OCI-LY7 (cell line): ENCODE measurements at regions not wholly inside any gene's neighbourhood (a gene's known extent, or its start where the extent isn't known, plus 50 kb on each side); places are given as distances from the start of the nearest gene placed in this dataset.

Experiments
- BruUV-seq: library from RNA; stranded (reverse); fragments of 400-500 nt; replicated peaks from 2 replicates; lab custom pipeline; 2021; lab: Mats Ljungman, UMichigan
- CTCF ChIA-PET: fragments of 300-600 bp; sonication (Branson Sonifier 250); formaldehyde crosslinking; loops from one replicate; lab custom pipeline; 2022; ENCODE audit warnings: antibody characterized with exemption; ENCODE audit not compliant: unreplicated experiment; lab: Charles Lee
- POLR2A ChIA-PET: fragments of 300-600 bp; sonication (Branson Sonifier 250); formaldehyde crosslinking; loops from one replicate; lab custom pipeline; 2022; ENCODE audit warnings: antibody characterized with exemption; lab: Charles Lee
- DNase-seq: peaks from one replicate; pipeline ENCODE4 v3.0.0-alpha.2; 2015; ENCODE audit warnings: low spot score
- H2AFZ ChIP-seq: fragments of 200-600 bp; sonication (generic), shearing (Covaris generic); 2 replicates; pipeline ENCODE4 v1.6.1; 2014; ENCODE audit warnings: mild to moderate bottlenecking, antibody characterized with exemption, low read length, moderate library complexity
- H3K27ac ChIP-seq: fragments of 200-600 bp; sonication (generic); 2 replicates; pipeline ENCODE4 v1.5.1; 2014; ENCODE audit warnings: mixed run types, low read depth, mild to moderate bottlenecking, moderate library complexity, low read length, inconsistent platforms; ENCODE audit not compliant: poor library complexity, severe bottlenecking
- H3K36me3 ChIP-seq: fragments of 200-600 bp; sonication (generic); 2 replicates; pipeline ENCODE4 v1.6.1; 2014; ENCODE audit warnings: mild to moderate bottlenecking, antibody characterized with exemption, low read length, moderate library complexity, mixed read lengths; ENCODE audit not compliant: insufficient read depth
- H3K4me1 ChIP-seq: fragments of 200-600 bp; sonication (generic); 2 replicates; pipeline ENCODE4 v1.5.1; 2014; ENCODE audit warnings: mild to moderate bottlenecking, low read length; ENCODE audit not compliant: insufficient read depth, poor library complexity, severe bottlenecking
- H3K4me2 ChIP-seq: fragments of 200-600 bp; sonication (generic); 2 replicates; pipeline ENCODE4 v1.6.1; 2014; ENCODE audit warnings: mild to moderate bottlenecking, low read length
- H3K4me3 ChIP-seq: fragments of 200-600 bp; sonication (generic); 2 replicates; pipeline ENCODE4 v1.5.1; 2014; ENCODE audit warnings: mild to moderate bottlenecking, low read depth, low read length; ENCODE audit not compliant: poor library complexity, severe bottlenecking
- H3K79me2 ChIP-seq: fragments of 200-600 bp; sonication (generic); 2 replicates; pipeline ENCODE4 v1.6.1; 2016; ENCODE audit warnings: low read depth, mild to moderate bottlenecking, low read length, moderate library complexity, mixed read lengths; ENCODE audit not compliant: insufficient read depth
- H3K9me2 ChIP-seq: fragments of 200-600 bp; sonication (generic); 2 replicates; pipeline ENCODE4 v1.6.1; 2016; ENCODE audit warnings: mild to moderate bottlenecking, low read length, mixed read lengths; ENCODE audit not compliant: insufficient read depth
- H3K9me3 ChIP-seq: fragments of 200-600 bp; sonication (generic); 2 replicates; pipeline ENCODE4 v1.6.1; 2014; ENCODE audit warnings: mild to moderate bottlenecking, mixed run types, low read length, mixed read lengths
- H4K20me1 ChIP-seq: fragments of 200-600 bp; sonication (generic); 2 replicates; pipeline ENCODE4 v1.6.1; 2014; ENCODE audit warnings: mild to moderate bottlenecking, antibody characterized with exemption, low read length, moderate library complexity, mixed read lengths; ENCODE audit not compliant: insufficient read depth
- CTCF ChIP-seq: fragments of 200-600 bp; sonication (generic); conservative IDR thresholded peaks from 2 replicates; pipeline ENCODE4 v1.5.1; 2014; ENCODE audit warnings: mild to moderate bottlenecking, antibody characterized with exemption, low read length, moderate library complexity, mixed read lengths
- EZH2phosphoT487 ChIP-seq: fragments of 200-600 bp; sonication (generic); IDR thresholded peaks from 2 replicates; pipeline ENCODE4 v1.6.1; 2018; ENCODE audit warnings: low read depth, borderline replicate concordance, mild to moderate bottlenecking, mixed run types, antibody characterized with exemption, low read length, moderate library complexity, mixed read lengths
- intact Hi-C: fragments of 100-400 bp; cut with micrococcal nuclease; formaldehyde crosslinking; loops from one replicate; pipeline ENCODE4 v1.10.0; 2022; ENCODE audit not compliant: unreplicated experiment

- no peaks in the 10 kb centered on the region for H3K36me3 ChIP-seq
- H3K4me2 ChIP-seq = no peak overlapping the region
- CTCF ChIA-PET = no interaction called here
- no peak overlapping the region for H3K27ac ChIP-seq
- H4K20me1 ChIP-seq = no peaks in the 10 kb centered on the region
- intact Hi-C loops = no loop called here
- TF ChIP-seq EZH2phosphoT487 (no peak), CTCF (no peak)
- H3K4me3 ChIP-seq = no peak overlapping the region
- no peaks in the 10 kb centered on the region for H3K4me1 ChIP-seq
- no peak for DNase-seq
- BruUV-seq = no TSS peak
- no peaks in the 10 kb centered on the region for H3K9me2 ChIP-seq
- POLR2A ChIA-PET = no interaction called here
- H3K79me2 ChIP-seq = no peaks in the 10 kb centered on the region
- H2AFZ ChIP-seq = no peak overlapping the region
- H3K9me3 ChIP-seq = no peaks in the 10 kb centered on the region
These were observed 1146.8 kb downstream of the FSCB start for GRCh38 chr14:43360239-43360638.

GRCh38 chr14:43359317-43359716 lies 1147.8 kb downstream of the FSCB start:
- Histone ChIP-seq H3K36me3 (no peaks in the 10 kb centered on the region), H4K20me1 (no peaks in the 10 kb centered on the region), H3K4me2 (no peak overlapping the region), H2AFZ (no peak overlapping the region), H3K4me3 (no peak overlapping the region), H3K9me3 (no peaks in the 10 kb centered on the region), H3K79me2 (no peaks in the 10 kb centered on the region), H3K27ac (no peak overlapping the region), H3K9me2 (no peaks in the 10 kb centered on the region), H3K4me1 (no peaks in the 10 kb centered on the region)
- POLR2A ChIA-PET = no interaction called here
- TF ChIP-seq CTCF (no peak), EZH2phosphoT487 (no peak)
- intact Hi-C loops = no loop called here
- no TSS peak for BruUV-seq
- no peak for DNase-seq
- CTCF ChIA-PET = no interaction called here

- CTCF ChIA-PET = no interaction called here
- Histone ChIP-seq H3K36me3 (no peaks in the 10 kb centered on the region), H3K4me2 (no peak overlapping the region), H3K9me3 (no peaks in the 10 kb centered on the region), H3K4me3 (no peak overlapping the region), H3K79me2 (no peaks in the 10 kb centered on the region), H3K27ac (no peak overlapping the region), H3K4me1 (no peaks in the 10 kb centered on the region), H3K9me2 (no peaks in the 10 kb centered on the region), H4K20me1 (no peaks in the 10 kb centered on the region), H2AFZ (no peak overlapping the region)
- no TSS peak for BruUV-seq
- DNase-seq = no peak
- intact Hi-C loops = no loop called here
- POLR2A ChIA-PET = no interaction called here
- TF ChIP-seq CTCF (no peak), EZH2phosphoT487 (no peak)
These were observed 1150.0 kb downstream of the FSCB start for GRCh38 chr14:43356979-43357545.
